GM04503 (cell line): ENCODE measurements at regions not wholly inside any gene's neighbourhood (a gene's known extent, or its start where the extent isn't known, plus 50 kb on each side); places are given as distances from the start of the nearest gene placed in this dataset.
"Not testable (repeated sequence)": the region's sequence is repeated elsewhere in the genome, so short reads cannot be mapped to it uniquely, and the experiment has no call there.

Experiments used
- DNase-seq: peaks from one replicate; pipeline ENCODE4 v3.0.0-alpha.2; 2012; ENCODE audit warnings: low read depth

GRCh38 chr1:224535641-224536040, 80.5 kb upstream of the CNIH3 start:
- no peak for DNase-seq

DNA sequence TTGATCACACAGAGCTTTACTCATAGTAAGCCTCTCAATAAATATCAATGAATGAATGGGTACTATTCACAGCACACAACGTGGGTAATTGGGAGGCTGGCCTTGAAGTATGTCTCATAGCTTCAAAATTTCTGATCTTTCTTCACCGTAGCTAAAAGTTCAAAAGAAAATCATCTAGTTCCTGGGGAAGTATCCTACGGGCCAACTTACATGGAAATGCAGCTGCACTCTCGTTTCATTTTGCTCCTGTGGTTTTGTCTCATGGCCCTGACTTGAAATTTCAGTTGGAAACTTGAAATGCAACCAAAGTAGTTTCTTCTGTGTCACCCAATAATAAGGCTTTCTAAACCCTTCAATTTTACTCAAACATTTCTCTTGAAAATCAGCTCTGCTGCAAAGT, 76.1 kb upstream of the CNIH3 start:
- DNase-seq: no peak

DNA sequence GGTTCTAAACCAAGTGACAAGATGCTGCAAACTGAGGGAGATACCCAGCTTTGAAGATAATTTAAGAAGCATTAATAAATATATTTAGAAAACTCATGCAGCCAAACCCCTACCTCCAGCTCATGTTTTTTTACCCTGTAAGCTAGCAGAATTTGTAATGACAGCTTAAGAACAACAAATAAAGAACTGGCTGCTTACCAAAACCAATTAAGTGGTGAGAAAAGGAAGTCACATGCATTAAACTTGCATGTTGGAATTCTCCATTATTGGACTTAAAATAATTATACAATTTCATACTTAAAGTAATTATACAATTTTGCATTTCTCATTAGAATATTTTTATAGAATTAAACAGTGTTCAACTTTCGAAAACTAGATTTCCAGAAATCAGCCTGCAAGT, 75.6 kb upstream of the CNIH3 start:
- DNase-seq: no peak

DNA sequence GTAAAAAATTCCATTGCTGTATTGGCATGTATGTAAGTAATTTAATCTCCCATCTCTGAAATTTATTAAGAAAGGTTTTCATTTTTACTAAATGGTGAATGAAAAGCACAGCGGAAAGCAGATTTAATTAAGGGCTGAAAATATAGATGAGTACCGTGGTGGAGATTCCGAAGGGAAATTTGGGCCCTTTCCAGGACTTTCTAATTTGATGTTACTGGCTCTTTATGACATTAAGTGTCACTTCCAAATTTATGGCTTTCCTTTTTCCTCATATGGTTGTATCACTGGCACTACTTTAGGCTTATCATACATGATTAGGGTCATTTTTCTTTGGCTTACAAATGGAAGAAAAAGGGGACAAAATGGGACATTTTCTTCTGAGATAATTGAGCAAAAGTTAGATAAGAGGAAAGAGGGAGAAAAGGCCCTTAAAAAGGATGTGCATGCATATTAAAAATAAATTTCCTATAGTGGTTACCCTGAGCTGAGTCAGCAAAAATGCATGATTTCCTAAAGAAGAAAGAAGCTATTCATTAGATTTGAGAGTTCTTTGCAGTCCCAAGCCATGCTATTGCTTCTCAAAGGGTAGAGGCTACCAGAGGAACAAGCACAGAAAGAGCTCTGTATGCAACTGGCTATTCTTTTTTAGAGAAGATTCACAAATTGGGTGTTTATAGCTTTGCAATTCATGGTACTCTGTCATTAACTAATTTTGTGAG, 74.9 kb upstream of the CNIH3 start:
- DNase-seq: no peak

DNA sequence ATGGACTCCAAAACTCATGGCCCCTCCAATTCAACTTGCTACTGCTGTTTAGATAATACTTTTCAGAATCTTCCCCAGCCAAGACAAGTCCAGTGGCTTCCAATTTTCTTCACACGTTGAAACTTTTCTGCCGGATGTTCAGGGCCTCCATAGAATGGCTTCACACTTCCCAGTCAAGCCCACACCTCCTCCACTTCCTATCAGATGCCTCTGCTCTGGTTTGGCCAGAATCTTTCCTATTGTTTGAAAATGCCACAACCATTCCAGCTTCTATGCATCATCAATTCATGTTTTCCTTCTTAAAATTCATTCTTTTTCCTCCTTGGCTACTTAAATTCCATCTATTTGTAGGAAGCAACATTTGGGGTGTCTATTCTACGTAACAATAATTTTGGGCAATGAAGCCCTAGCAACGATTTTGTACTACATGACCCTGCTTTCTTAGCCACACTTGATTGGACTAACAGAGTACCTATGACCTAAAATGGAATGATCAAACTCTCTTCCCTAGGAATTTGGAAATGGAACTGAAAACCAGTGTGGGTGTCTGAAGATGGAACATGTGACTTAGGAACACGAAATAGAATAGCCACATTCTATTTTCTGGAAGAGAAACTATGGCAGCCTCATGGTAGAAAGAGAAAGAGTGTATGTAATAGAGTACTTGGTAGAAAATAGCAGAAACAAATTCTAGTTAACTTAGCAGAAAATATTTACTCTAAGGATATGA, 74.1 kb upstream of the CNIH3 start:
- DNase-seq: no peak

GRCh38 chr1:224542783-224543440, 73.2 kb upstream of the CNIH3 start:
- peak; percentile 97 for DNase-seq

- DNase-seq: no peak
These were observed 72.7 kb upstream of the CNIH3 start for GRCh38 chr1:224543453-224543852.

GRCh38 chr1:224544346-224545110, 71.6 kb upstream of the CNIH3 start:
- no peak for DNase-seq

- DNase-seq: no peak
These were observed 70.5 kb upstream of the CNIH3 start for GRCh38 chr1:224545571-224545970.

- DNase-seq: no peak
These were observed 67.4 kb upstream of the CNIH3 start for GRCh38 chr1:224548676-224549075.

DNA sequence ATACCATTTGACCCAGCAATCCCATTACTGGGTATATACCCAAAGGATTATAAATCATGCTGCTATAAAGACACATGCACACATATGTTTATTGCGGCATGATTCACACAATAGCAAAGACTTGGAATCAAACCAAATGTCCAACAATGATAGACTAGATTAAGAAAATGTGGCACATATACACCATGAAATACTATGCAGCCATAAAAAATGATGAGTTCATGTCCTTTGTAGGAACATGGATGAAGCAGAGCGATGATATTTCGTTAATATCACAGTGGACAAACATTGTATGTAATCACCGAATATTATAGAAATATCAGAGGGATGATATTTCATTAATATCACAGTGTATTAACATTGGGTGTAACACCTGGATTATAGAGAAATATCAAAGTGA, 64.9 kb upstream of the CNIH3 start:
- DNase-seq: not testable (repeated sequence)

DNA sequence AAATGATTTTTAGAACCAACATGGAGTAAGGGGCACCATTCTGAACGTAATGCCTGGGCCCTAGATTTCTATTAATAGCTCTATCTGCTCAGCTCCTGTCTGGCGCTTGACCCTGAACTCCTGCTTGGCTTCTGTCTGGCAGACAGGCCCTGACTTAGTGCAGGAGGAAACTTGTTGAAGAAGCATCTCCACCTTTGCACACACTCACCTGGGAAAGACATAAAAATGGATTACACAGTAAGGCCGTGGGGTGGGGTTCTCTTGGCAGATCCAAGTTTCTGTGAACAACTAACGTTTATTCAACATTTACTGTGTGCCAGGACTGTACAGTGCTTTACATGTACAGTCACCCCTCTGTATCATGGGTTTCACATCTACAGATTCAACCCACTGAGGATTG, 62.1 kb upstream of the CNIH3 start:
- DNase-seq: no peak

DNA sequence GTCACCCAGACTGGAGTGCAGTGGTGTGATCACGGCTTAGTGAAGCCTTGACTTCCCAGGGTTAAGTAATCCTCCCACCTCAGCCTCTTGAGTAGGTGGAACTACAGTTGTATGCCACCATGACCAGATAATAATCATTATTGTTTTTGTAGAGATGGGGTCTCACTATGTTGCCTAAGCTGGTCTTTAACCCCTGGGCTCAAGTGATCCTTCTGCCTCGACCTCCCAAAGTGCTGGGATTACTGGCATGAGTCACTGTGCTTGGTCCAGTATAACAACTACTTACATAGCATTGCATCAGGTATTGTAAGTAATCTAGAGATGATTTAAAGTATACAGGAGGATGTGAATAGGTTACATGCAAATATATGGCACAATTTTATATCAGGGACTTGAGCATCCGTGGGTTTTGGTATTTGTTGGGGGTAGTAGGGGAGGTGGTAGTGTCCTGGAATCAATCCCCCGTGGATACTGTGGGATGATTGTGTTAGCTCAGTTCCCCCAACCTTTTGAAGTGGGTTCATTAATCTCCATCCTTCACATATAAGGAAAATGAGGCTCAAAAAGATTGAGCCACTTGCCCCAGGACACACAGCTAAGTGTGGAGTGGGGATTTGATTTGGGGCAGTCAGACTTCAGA, 61.4 kb upstream of the CNIH3 start:
- DNase-seq: no peak

GRCh38 chr1:224558904-224559303, 57.2 kb upstream of the CNIH3 start:
- no peak for DNase-seq

DNA sequence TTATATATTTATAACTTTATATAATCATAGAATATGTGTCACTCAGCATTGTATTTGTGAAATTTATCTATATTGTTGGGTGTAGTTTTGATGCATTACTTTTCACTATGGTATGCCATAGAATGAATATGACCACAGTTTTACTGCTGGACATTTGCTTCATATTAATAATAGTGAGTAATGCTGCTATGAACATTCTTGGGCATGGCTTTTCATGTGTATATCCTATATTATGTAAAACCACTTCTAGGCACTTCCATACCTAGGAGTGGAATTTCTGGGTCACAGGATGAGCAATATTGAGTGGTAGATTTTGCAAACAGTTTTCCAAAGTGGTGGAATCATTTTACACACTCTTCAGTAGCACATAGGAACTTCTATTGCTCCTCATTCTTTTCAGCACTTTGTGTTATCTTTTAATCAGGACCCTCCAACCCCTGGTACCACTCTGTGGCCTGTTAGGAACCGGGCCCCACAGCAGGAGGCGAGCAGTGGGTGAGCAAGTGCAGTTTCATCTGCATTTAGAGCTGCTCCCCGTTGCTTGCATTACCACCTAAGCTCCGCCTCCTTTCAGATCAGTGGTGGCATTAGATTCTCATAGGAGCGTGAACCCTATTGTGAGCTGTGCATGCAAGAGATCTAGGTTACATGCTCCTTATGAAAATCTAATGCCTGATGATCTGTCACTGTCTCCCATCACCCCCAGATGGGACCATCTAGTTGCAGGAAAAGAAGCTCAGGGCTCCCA, 56.0 kb upstream of the CNIH3 start:
- no peak for DNase-seq

DNA sequence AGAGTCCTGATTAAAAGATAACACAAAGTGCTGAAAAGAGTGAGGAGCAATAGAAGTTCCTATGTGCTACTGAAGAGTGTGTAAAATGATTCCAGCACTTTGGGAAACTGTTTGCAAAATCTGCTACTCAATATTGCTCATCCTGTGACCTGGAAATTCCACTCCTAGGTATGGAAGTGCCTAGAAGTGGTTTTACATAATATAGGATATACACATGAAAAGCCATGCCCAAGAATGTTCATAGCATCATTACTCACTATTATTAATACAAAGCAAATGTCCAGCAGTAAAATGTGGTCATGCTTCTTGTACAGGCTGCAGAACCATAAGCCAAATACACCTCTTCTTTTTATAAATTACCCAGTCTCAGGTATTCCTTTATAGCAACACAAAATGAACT, 53.2 kb upstream of the CNIH3 start:
- DNase-seq: not testable (repeated sequence)

- DNase-seq: no peak
These were observed 52.5 kb upstream of the CNIH3 start for GRCh38 chr1:224563666-224564065.

- no peak for DNase-seq
These were observed 51.5 kb upstream of the CNIH3 start for GRCh38 chr1:224564454-224565084.

GRCh38 chr1:224565186-224565585, 50.9 kb upstream of the CNIH3 start:
- DNase-seq: peak; percentile 96

GRCh38 chr1:224565611-224566406, 50.3 kb upstream of the CNIH3 start:
- no peak for DNase-seq
